ENCODE measurements at regions not wholly inside any gene's neighbourhood (a gene's known extent, or its start where the extent isn't known, plus 50 kb on each side); places are given as distances from the start of the nearest gene placed in this dataset.

DNA sequence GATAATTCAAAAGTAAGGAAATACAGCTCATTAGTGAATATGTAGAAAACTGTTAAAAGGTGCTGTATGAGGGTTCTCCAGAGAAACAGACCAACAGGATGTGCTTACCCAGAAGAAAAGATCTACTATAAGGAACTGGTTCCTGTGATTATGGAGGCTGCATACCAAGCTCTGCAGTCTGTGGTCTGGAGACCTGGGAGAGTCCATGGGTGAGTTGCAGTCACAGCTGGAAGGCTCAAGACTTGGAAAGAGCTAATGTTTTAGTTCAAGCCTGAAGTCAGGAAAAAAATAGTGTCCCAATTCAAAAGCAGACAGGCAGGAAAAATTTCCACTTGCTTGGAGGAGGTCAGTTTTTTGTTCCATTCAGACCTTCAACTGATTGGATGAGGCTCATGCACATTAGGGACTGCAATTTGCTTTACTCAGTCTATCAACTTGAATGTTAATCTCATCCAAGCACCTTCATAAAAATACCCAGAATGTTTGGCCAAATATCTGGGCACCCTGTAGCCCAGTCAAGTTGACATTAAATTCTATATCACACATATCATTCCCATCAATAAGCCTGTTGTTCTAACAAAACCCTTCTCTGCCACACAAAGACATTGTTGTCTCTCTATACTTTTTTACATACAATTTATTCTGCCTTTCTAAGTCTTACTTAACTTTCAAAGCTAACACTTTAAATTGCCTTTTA lies 197.9 kb upstream of the KLF6 start:
- intact Hi-C loops (cut with micrococcal nuclease) = no loop called here
- Mint-ChIP-seq H3K36me3 (ENCODE audit: insufficient read depth, unreplicated experiment) (no peaks in the 10 kb centered on the region), H3K4me1 (ENCODE audit: insufficient read depth, unreplicated experiment) (peaks cover 5% of the 10 kb centered on the region), H3K27me3 (ENCODE audit: insufficient read depth, unreplicated experiment) (no peaks in the 10 kb centered on the region), H3K4me3 (ENCODE audit: unreplicated experiment) (no peak overlapping the region), H3K27ac (ENCODE audit: low read depth, unreplicated experiment) (no peak overlapping the region), H3K9me3 (ENCODE audit: unreplicated experiment) (peaks cover 7% of the 10 kb centered on the region)
- ChIA-PET POLR2A (interaction anchor here (0.6 to 1.3 kb wide), 3 partner anchors 8 to 198 kb away, joined by 3 read pairs; partner anchors contain the start of gene KLF6), CTCF (interaction anchor here (0.5 to 1.1 kb wide), 3 partner anchors 114 to 689 kb away, joined by 3 read pairs; no protein-coding TSS in a partner anchor)
- TF ChIP-seq, protein P1, sequence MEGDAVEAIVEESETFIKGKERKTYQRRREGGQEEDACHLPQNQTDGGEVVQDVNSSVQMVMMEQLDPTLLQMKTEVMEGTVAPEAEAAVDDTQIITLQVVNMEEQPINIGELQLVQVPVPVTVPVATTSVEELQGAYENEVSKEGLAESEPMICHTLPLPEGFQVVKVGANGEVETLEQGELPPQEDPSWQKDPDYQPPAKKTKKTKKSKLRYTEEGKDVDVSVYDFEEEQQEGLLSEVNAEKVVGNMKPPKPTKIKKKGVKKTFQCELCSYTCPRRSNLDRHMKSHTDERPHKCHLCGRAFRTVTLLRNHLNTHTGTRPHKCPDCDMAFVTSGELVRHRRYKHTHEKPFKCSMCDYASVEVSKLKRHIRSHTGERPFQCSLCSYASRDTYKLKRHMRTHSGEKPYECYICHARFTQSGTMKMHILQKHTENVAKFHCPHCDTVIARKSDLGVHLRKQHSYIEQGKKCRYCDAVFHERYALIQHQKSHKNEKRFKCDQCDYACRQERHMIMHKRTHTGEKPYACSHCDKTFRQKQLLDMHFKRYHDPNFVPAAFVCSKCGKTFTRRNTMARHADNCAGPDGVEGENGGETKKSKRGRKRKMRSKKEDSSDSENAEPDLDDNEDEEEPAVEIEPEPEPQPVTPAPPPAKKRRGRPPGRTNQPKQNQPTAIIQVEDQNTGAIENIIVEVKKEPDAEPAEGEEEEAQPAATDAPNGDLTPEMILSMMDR (IDR thresholded peaks at IDR 0.05; ENCODE audit: unreplicated experiment) = no peak
- no peak for DNase-seq (ENCODE audit: unreplicated experiment)
- BruUV-seq (replicated peaks) = no TSS peak

DNA sequence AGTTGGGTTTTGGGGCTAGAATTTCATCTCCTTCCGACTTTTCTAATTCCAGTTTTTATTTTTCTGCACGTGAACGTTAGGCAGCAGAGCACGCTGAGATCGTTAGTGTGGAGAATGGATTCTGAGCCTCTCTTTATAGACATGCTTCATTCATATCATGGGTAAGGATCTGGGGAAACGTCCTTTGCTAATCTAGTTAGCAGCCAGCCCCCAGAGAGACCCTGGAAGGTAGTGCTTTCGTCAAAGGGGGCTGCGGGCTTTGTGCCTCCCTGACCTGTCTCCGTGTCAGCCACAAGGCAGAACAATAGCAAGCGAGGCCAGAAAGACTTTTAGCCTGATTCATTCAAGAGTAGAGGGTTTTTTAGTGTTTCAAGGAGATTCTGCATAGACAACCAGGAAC lies 196.3 kb upstream of the KLF6 start:
- no TSS peak for BruUV-seq (replicated peaks)
- DNase-seq (ENCODE audit: unreplicated experiment) = no peak
- Mint-ChIP-seq H3K4me1 (ENCODE audit: insufficient read depth, unreplicated experiment) (no peaks in the 10 kb centered on the region), H3K27ac (ENCODE audit: low read depth, unreplicated experiment) (no peak overlapping the region), H3K27me3 (ENCODE audit: insufficient read depth, unreplicated experiment) (no peaks in the 10 kb centered on the region), H3K36me3 (ENCODE audit: insufficient read depth, unreplicated experiment) (no peaks in the 10 kb centered on the region), H3K9me3 (ENCODE audit: unreplicated experiment) (peaks cover 7% of the 10 kb centered on the region), H3K4me3 (ENCODE audit: unreplicated experiment) (no peak overlapping the region)
- CTCF ChIA-PET = no interaction called here
- intact Hi-C loops (cut with micrococcal nuclease) = no loop called here
- TF ChIP-seq, protein P1 (IDR thresholded peaks at IDR 0.05; ENCODE audit: unreplicated experiment) = no peak
- POLR2A ChIA-PET = interaction anchor here (0.5 to 0.7 kb wide), 4 partner anchors 75 to 272 kb away, joined by 3 to 4 read pairs (median 3); partner anchors contain the start of gene KLF6

DNA sequence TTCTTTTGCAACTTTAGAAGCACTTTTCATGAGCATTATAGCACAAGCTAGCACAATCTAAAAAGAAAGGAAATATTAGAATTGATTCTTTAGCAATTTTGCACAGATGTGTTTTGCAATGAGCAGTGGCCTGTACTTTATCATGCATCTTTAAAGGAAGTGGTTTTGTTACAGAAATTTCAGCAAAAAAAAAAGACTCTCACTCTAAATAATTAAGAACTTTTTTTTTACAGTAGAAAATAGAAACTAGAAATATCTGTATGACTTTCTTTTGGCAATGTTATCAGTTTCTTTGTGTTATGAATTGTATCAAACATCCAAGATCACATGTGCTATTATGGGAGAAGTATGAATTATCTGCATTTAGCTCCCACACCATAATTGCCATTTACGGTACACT lies 195.7 kb upstream of the KLF6 start:
- intact Hi-C loops (cut with micrococcal nuclease) = no loop called here

DNA sequence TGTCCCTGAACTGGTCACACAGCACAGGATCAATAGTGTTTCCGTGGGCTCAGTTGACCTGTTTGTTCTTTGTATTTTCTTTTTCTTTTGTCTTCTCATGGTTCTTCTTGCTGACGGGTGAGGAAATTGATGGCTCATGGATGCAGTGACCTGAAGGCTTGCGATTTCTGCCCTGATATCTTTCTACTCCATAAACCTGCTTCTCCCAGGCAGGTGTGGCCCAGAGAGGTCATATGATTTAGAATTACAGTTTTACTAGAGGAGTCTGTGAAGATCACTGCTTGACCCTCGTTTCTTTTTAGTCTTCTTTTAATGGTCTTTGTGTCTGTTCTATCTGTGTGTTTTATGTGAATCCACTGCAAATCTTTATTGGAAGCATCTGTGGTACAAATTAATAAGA lies 195.1 kb upstream of the KLF6 start:
- POLR2A ChIA-PET = interaction anchor here (1.5 kb wide), 1 partner anchor 195 kb away, joined by 3 read pairs; no protein-coding TSS in a partner anchor
- CTCF ChIA-PET = interaction anchor here (0.6 kb wide), 1 partner anchor 83 kb away, joined by 3 read pairs; no protein-coding TSS in a partner anchor

More for the DNA sequence above, 195.7 kb upstream of the KLF6 start:
- H3K9me3 Mint-ChIP-seq (ENCODE audit: unreplicated experiment) = peaks cover 7% of the 10 kb centered on the region
- no peaks in the 10 kb centered on the region for H3K27me3 Mint-ChIP-seq (ENCODE audit: insufficient read depth, unreplicated experiment)
- H3K4me1 Mint-ChIP-seq (ENCODE audit: insufficient read depth, unreplicated experiment) = no peaks in the 10 kb centered on the region
- CTCF ChIA-PET = interaction anchor here (0.6 kb wide), 2 partner anchors 80 to 83 kb away, joined by 3 read pairs; no protein-coding TSS in a partner anchor
- POLR2A ChIA-PET = interaction anchor here (0.7 kb wide), 3 partner anchors 76 to 272 kb away, joined by 3 read pairs; partner anchors contain the start of gene KLF6
- no TSS peak for BruUV-seq (replicated peaks)
- no peak for DNase-seq (ENCODE audit: unreplicated experiment)
- H3K4me3 Mint-ChIP-seq (ENCODE audit: unreplicated experiment) = no peak overlapping the region
- TF ChIP-seq, protein P1 (IDR thresholded peaks at IDR 0.05; ENCODE audit: unreplicated experiment) = no peak
- H3K27ac Mint-ChIP-seq (ENCODE audit: low read depth, unreplicated experiment) = no peak overlapping the region
- no peaks in the 10 kb centered on the region for H3K36me3 Mint-ChIP-seq (ENCODE audit: insufficient read depth, unreplicated experiment)

More for the DNA sequence above, 195.1 kb upstream of the KLF6 start:
- intact Hi-C loops (cut with micrococcal nuclease) = no loop called here
- TF ChIP-seq, protein P1 (IDR thresholded peaks at IDR 0.05; ENCODE audit: unreplicated experiment) = no peak
- no peak for DNase-seq (ENCODE audit: unreplicated experiment)
- BruUV-seq (replicated peaks) = no TSS peak
- Mint-ChIP-seq H3K4me3 (ENCODE audit: unreplicated experiment) (no peak overlapping the region), H3K9me3 (ENCODE audit: unreplicated experiment) (peaks cover 7% of the 10 kb centered on the region), H3K27me3 (ENCODE audit: insufficient read depth, unreplicated experiment) (no peaks in the 10 kb centered on the region), H3K4me1 (ENCODE audit: insufficient read depth, unreplicated experiment) (no peaks in the 10 kb centered on the region), H3K27ac (ENCODE audit: low read depth, unreplicated experiment) (no peak overlapping the region), H3K36me3 (ENCODE audit: insufficient read depth, unreplicated experiment) (no peaks in the 10 kb centered on the region)
